ENCODE measurements at regions not wholly inside any gene's neighbourhood (a gene's known extent, or its start where the extent isn't known, plus 50 kb on each side); places are given as distances from the start of the nearest gene placed in this dataset.

DNA sequence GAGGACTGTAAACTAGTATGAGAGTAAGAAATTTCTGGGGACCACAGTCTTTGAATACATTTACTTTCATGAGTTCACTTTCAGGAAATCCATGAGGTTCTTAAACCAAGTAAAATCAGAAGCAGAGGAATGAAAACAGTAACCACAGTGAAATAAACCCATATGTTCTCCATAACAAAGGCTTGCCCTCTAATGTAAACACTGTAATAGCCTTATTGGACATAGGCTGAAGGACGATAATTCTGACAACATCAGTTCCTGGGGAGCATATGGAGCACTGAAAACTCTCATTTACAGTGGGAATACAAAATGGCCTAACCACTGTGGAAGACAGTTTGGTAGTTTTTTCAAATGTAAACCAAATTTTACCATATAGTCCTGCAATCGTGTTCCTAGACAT, 965.8 kb downstream of the NSUN3 start:
- Histone ChIP-seq H3K4me2 (ENCODE audit: insufficient read depth, low read length) (no peak overlapping the region), H3K27ac (ENCODE audit: low read depth, low read length) (no peak overlapping the region), H3K4me3 (ENCODE audit: insufficient read depth, low read length) (no peak overlapping the region), H3K79me2 (ENCODE audit: insufficient read depth, low read length) (no peaks in the 10 kb centered on the region), H3K4me1 (ENCODE audit: insufficient read depth, low read length) (no peaks in the 10 kb centered on the region), H3K9me3 (ENCODE audit: low read depth, low read length) (no peaks in the 10 kb centered on the region), H2AFZ (ENCODE audit: low read length) (no peak overlapping the region), H4K20me1 (ENCODE audit: insufficient read depth, low read length) (no peaks in the 10 kb centered on the region), H3K27me3 (ENCODE audit: insufficient read depth, low read length) (no peaks in the 10 kb centered on the region), H3K36me3 (ENCODE audit: insufficient read depth, low read length) (no peaks in the 10 kb centered on the region)
- TF ChIP-seq, protein P1, sequence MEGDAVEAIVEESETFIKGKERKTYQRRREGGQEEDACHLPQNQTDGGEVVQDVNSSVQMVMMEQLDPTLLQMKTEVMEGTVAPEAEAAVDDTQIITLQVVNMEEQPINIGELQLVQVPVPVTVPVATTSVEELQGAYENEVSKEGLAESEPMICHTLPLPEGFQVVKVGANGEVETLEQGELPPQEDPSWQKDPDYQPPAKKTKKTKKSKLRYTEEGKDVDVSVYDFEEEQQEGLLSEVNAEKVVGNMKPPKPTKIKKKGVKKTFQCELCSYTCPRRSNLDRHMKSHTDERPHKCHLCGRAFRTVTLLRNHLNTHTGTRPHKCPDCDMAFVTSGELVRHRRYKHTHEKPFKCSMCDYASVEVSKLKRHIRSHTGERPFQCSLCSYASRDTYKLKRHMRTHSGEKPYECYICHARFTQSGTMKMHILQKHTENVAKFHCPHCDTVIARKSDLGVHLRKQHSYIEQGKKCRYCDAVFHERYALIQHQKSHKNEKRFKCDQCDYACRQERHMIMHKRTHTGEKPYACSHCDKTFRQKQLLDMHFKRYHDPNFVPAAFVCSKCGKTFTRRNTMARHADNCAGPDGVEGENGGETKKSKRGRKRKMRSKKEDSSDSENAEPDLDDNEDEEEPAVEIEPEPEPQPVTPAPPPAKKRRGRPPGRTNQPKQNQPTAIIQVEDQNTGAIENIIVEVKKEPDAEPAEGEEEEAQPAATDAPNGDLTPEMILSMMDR (IDR thresholded peaks at IDR 0.05; ENCODE audit: extremely low read depth, low read depth, low read length): no peak
- no peak for DNase-seq (ENCODE audit: insufficient read length, low spot score, missing footprints)

DNA sequence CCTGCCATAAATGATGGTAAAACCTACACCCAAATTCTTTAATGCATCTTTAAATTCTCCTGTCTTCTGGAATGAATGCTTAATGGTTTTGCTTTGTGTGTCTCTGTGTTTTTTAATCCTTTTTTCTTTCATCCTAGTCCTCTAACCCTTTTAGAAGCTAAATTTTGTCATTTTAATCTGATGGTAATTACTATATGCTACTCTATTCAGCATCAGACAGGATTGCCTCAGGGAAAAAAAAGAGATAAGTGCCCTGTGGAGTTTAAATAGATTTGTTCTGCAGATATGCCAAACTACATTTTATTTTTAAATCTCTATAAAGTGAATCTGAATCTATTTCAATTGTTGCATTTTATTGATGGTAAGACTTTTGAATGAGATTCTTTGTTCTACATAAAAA, 966.8 kb downstream of the NSUN3 start:
- no peaks in the 10 kb centered on the region for H3K36me3 ChIP-seq (ENCODE audit: insufficient read depth, low read length)
- H3K27me3 ChIP-seq (ENCODE audit: insufficient read depth, low read length): no peaks in the 10 kb centered on the region
- DNase-seq (ENCODE audit: insufficient read length, low spot score, missing footprints): no peak
- TF ChIP-seq, protein P1 (IDR thresholded peaks at IDR 0.05; ENCODE audit: extremely low read depth, low read depth, low read length): no peak
- H4K20me1 ChIP-seq (ENCODE audit: insufficient read depth, low read length): no peaks in the 10 kb centered on the region
- H3K79me2 ChIP-seq (ENCODE audit: insufficient read depth, low read length): no peaks in the 10 kb centered on the region
- no peaks in the 10 kb centered on the region for H3K4me1 ChIP-seq (ENCODE audit: insufficient read depth, low read length)
- H3K27ac ChIP-seq (ENCODE audit: low read depth, low read length): no peak overlapping the region
- H3K4me3 ChIP-seq (ENCODE audit: insufficient read depth, low read length): no peak overlapping the region
- H3K9me3 ChIP-seq (ENCODE audit: low read depth, low read length): no peaks in the 10 kb centered on the region
- H3K4me2 ChIP-seq (ENCODE audit: insufficient read depth, low read length): no peak overlapping the region
- no peak overlapping the region for H2AFZ ChIP-seq (ENCODE audit: low read length)

DNA sequence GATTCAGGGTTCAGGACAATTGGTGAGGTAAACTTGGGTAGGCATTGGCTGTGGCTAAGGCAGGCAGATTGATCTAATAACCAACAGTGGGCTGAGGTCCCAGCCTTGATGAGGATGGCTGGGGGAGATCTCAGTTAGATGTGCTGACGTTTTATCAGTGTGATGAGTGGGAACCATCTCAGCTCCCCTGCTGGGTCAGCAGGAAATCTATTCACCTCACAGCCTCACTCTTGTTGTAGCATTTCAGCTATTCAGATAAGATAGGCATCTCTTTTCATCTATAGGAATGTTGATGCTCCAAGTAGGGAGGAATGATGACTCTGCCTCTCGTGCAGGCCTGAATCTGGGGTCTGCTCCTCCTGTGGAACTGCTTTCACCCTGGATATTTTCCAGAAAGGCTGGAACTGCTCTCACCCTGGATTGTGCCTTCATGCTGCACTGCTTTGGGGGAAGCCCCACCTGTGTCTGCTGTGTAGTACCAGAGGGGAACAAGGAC, 973.7 kb downstream of the NSUN3 start:
- no peaks in the 10 kb centered on the region for H3K79me2 ChIP-seq (ENCODE audit: insufficient read depth, low read length)
- no peaks in the 10 kb centered on the region for H4K20me1 ChIP-seq (ENCODE audit: insufficient read depth, low read length)
- no peaks in the 10 kb centered on the region for H3K9me3 ChIP-seq (ENCODE audit: low read depth, low read length)
- H3K27ac ChIP-seq (ENCODE audit: low read depth, low read length): no peak overlapping the region
- no peak overlapping the region for H2AFZ ChIP-seq (ENCODE audit: low read length)
- H3K4me2 ChIP-seq (ENCODE audit: insufficient read depth, low read length): no peak overlapping the region
- no peaks in the 10 kb centered on the region for H3K4me1 ChIP-seq (ENCODE audit: insufficient read depth, low read length)
- TF ChIP-seq, protein P1 (IDR thresholded peaks at IDR 0.05; ENCODE audit: extremely low read depth, low read depth, low read length): no peak
- no peak for DNase-seq (ENCODE audit: insufficient read length, low spot score, missing footprints)
- H3K4me3 ChIP-seq (ENCODE audit: insufficient read depth, low read length): no peak overlapping the region
- no peaks in the 10 kb centered on the region for H3K27me3 ChIP-seq (ENCODE audit: insufficient read depth, low read length)
- no peaks in the 10 kb centered on the region for H3K36me3 ChIP-seq (ENCODE audit: insufficient read depth, low read length)

DNA sequence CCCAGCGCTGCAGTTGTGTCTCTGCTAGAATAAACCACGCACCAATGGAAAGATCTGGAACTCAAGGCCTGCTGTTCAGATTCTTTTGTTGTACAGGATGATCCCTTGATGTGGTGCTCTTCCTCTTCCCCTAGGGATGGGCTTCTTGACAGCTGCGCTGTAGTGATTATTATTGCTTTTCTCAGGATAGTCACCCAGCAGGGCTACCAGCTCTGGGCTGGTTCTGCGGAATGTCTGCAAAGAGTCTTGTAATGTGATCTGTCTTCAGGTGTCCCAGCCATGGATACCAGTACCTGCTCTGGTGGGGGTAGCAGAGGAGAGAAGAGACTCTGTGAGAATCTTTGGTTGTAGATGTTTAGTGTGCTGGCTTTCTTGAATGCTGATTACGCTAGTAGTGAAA, 974.2 kb downstream of the NSUN3 start:
- no peak overlapping the region for H3K4me2 ChIP-seq (ENCODE audit: insufficient read depth, low read length)
- no peak overlapping the region for H3K27ac ChIP-seq (ENCODE audit: low read depth, low read length)
- no peak for DNase-seq (ENCODE audit: insufficient read length, low spot score, missing footprints)
- H3K9me3 ChIP-seq (ENCODE audit: low read depth, low read length): no peaks in the 10 kb centered on the region
- H4K20me1 ChIP-seq (ENCODE audit: insufficient read depth, low read length): no peaks in the 10 kb centered on the region
- H2AFZ ChIP-seq (ENCODE audit: low read length): no peak overlapping the region
- TF ChIP-seq, protein P1 (IDR thresholded peaks at IDR 0.05; ENCODE audit: extremely low read depth, low read depth, low read length): no peak
- H3K79me2 ChIP-seq (ENCODE audit: insufficient read depth, low read length): no peaks in the 10 kb centered on the region
- H3K4me1 ChIP-seq (ENCODE audit: insufficient read depth, low read length): no peaks in the 10 kb centered on the region
- no peaks in the 10 kb centered on the region for H3K36me3 ChIP-seq (ENCODE audit: insufficient read depth, low read length)
- H3K27me3 ChIP-seq (ENCODE audit: insufficient read depth, low read length): no peaks in the 10 kb centered on the region
- no peak overlapping the region for H3K4me3 ChIP-seq (ENCODE audit: insufficient read depth, low read length)

All from osteoblast (primary cell).